ENCODE measurements at regions not wholly inside any gene's neighbourhood (a gene's known extent, or its start where the extent isn't known, plus 50 kb on each side); places are given as distances from the start of the nearest gene placed in this dataset.
"Not testable (repeated sequence)": the region's sequence is repeated elsewhere in the genome, so short reads cannot be mapped to it uniquely, and the experiment has no call there.

GRCh38 chr13:80173224-80173623, 167.7 kb downstream of the SPRY2 start:
- no peak for DNase-seq (ENCODE audit: low spot score)

GRCh38 chr13:80171096-80171495, 169.8 kb downstream of the SPRY2 start:
- DNase-seq (ENCODE audit: low spot score), result no peak

- DNase-seq (ENCODE audit: low spot score), result no peak
These were observed 172.7 kb downstream of the SPRY2 start for GRCh38 chr13:80168089-80168850.

- no peak for DNase-seq (ENCODE audit: low spot score)
These were observed 174.6 kb downstream of the SPRY2 start for GRCh38 chr13:80166352-80166751.

- no peak for DNase-seq (ENCODE audit: low spot score)
These were observed 176.5 kb downstream of the SPRY2 start for GRCh38 chr13:80164462-80164861.

- no peak for DNase-seq (ENCODE audit: low spot score)
These were observed 179.0 kb downstream of the SPRY2 start for GRCh38 chr13:80161896-80162295.

GRCh38 chr13:80161219-80161618, 179.7 kb downstream of the SPRY2 start:
- DNase-seq (ENCODE audit: low spot score), result no peak

- DNase-seq (ENCODE audit: low spot score), result no peak
These were observed 180.8 kb downstream of the SPRY2 start for GRCh38 chr13:80160110-80160509.

GRCh38 chr13:80157261-80157932, 183.5 kb downstream of the SPRY2 start:
- no peak for DNase-seq (ENCODE audit: low spot score)

- DNase-seq (ENCODE audit: low spot score), result not testable (repeated sequence)
These were observed 188.8 kb downstream of the SPRY2 start for GRCh38 chr13:80152142-80152541.

GRCh38 chr13:80151016-80151415, 189.9 kb downstream of the SPRY2 start:
- DNase-seq (ENCODE audit: low spot score), result no peak

- DNase-seq (ENCODE audit: low spot score), result no peak
These were observed 191.2 kb downstream of the SPRY2 start for GRCh38 chr13:80149736-80150135.

- no peak for DNase-seq (ENCODE audit: low spot score)
These were observed 195.7 kb downstream of the SPRY2 start for GRCh38 chr13:80145171-80145690.

- DNase-seq (ENCODE audit: low spot score), result no peak
These were observed 196.4 kb downstream of the SPRY2 start for GRCh38 chr13:80144493-80144892.

GRCh38 chr13:80141123-80141849, 199.6 kb downstream of the SPRY2 start:
- DNase-seq (ENCODE audit: low spot score), result no peak

GRCh38 chr13:80140685-80141084, 200.2 kb downstream of the SPRY2 start:
- no peak for DNase-seq (ENCODE audit: low spot score)

- no peak for DNase-seq (ENCODE audit: low spot score)
These were observed 201.7 kb downstream of the SPRY2 start for GRCh38 chr13:80139196-80139595.

GRCh38 chr13:80137994-80138393, 202.9 kb downstream of the SPRY2 start:
- no peak for DNase-seq (ENCODE audit: low spot score)

- DNase-seq (ENCODE audit: low spot score), result no peak
These were observed 206.6 kb downstream of the SPRY2 start for GRCh38 chr13:80134346-80134745.

GRCh38 chr13:80133631-80134261, 207.2 kb downstream of the SPRY2 start:
- no peak for DNase-seq (ENCODE audit: low spot score)

GRCh38 chr13:80132741-80133601, 208.0 kb downstream of the SPRY2 start:
- DNase-seq (ENCODE audit: low spot score), result no peak

Data from activated CD4-positive, alpha-beta T cell treated with anti-CD3 and anti-CD28 coated beads, Interleukin-2, Interleukin-4, amounts not matched to agents 100 ng/mL and 50 ng/mL, durations not matched to agents 16 hours and 8 hours (primary cell).